ENCODE measurements at regions not wholly inside any gene's neighbourhood (a gene's known extent, or its start where the extent isn't known, plus 50 kb on each side); places are given as distances from the start of the nearest gene placed in this dataset.
A peak's percentile ranks its signal among the peaks of the same experiment; 100 is the strongest.

DNA sequence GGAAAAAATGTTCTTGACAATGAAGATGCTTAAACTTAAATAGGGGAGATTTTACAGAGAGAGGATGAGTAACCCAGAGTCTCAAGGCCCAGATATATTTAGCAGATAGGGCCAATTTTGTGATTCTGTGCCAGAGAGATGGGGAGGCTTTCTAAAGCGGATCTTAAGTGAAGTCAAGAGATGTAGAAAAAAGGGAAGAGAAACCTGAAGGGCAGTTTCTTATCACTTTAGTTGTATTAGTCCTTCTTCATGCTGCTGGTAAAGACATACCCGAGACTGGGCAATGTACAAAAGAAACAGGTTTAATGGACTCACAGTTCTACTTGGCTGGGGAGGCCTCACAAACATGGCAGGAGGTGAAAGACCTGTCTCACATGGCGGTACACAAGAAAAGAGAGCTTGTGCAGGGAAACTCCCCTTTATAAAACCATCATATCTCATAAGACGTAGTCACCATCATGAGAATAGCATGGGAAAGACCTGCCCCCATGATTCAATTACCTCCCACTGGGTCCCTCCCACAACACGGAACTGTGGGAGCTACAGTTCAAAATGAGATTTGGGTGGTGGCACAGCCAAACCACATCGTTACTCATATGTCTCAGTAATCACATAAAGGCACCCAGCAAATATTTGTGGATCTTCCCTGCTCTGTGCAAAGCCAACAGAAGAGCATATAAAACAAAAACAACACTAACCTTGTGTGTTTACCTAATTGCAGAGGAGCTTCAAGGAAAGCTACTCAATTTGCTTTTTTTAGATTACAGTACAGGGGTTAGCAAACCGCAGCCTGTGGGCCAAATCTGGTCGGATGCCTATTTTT lies 102.6 kb upstream of the MYCBP2 start:
- Histone ChIP-seq H4K20me1 (ENCODE audit: low read depth, low read length) (no peaks in the 10 kb centered on the region), H3F3A (ENCODE audit: insufficient read depth) (0 out of 2 replicates have a peak, but pooled peaks cover 6% of the 10 kb centered on the region), H3K4me3 (ENCODE audit: insufficient read depth, low read length, poor library complexity, severe bottlenecking) (peak overlapping the region; percentile 12), H2AFZ (ENCODE audit: low read depth, low read length, severe bottlenecking) (peak overlapping the region; percentile 30), H3K4me2 (ENCODE audit: low read depth, low read length, poor library complexity, severe bottlenecking) (peak overlapping the region; percentile 42), H3K9me2 (replicated peaks; ENCODE audit: insufficient read depth, low read length) (no peaks in the 10 kb centered on the region), H3K9me3 (ENCODE audit: insufficient read depth, low read length) (no peaks in the 10 kb centered on the region), H3K27ac (ENCODE audit: low read depth, low read length) (peak overlapping the region; percentile 64), H3K36me3 (ENCODE audit: low read length) (no peaks in the 10 kb centered on the region), H3K9ac (ENCODE audit: low read length) (no peak overlapping the region), H3K79me2 (ENCODE audit: insufficient read depth, low read length) (no peaks in the 10 kb centered on the region), H3K27me3 (ENCODE audit: low read length) (no peaks in the 10 kb centered on the region; the same call in 1 of the 2 replicates)
- no peak for TF ChIP-seq EZH2phosphoT487 (conservative IDR thresholded peaks at IDR 0.05; ENCODE audit: low read length)
- TF ChIP-seq, protein P1, sequence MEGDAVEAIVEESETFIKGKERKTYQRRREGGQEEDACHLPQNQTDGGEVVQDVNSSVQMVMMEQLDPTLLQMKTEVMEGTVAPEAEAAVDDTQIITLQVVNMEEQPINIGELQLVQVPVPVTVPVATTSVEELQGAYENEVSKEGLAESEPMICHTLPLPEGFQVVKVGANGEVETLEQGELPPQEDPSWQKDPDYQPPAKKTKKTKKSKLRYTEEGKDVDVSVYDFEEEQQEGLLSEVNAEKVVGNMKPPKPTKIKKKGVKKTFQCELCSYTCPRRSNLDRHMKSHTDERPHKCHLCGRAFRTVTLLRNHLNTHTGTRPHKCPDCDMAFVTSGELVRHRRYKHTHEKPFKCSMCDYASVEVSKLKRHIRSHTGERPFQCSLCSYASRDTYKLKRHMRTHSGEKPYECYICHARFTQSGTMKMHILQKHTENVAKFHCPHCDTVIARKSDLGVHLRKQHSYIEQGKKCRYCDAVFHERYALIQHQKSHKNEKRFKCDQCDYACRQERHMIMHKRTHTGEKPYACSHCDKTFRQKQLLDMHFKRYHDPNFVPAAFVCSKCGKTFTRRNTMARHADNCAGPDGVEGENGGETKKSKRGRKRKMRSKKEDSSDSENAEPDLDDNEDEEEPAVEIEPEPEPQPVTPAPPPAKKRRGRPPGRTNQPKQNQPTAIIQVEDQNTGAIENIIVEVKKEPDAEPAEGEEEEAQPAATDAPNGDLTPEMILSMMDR (IDR thresholded peaks at IDR 0.05; ENCODE audit: insufficient read depth, low read length, poor library complexity, severe bottlenecking) = no peak

DNA sequence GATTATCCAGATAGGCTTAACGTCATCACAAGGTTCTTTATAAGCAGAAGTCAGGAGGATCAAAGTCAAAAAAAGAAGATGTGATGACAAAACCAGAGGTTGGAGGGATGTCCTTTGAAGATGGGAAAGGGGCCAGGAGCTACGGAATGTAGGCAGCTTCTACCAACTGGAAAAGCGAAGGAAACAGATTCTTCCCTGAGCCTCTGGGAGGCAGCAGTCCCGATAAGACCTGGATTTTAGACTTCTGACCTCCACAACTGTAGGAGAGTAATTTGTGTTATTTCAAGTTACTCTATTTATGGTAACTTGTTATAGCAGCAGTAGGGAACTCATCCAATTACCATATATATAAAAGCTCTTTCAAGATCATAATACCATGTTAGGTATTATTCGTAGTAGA lies 98.8 kb upstream of the MYCBP2 start:
- H2AFZ ChIP-seq (ENCODE audit: low read depth, low read length, severe bottlenecking) = no peak overlapping the region
- no peak overlapping the region for H3K27ac ChIP-seq (ENCODE audit: low read depth, low read length)
- no peaks in the 10 kb centered on the region for H3K79me2 ChIP-seq (ENCODE audit: insufficient read depth, low read length)

DNA sequence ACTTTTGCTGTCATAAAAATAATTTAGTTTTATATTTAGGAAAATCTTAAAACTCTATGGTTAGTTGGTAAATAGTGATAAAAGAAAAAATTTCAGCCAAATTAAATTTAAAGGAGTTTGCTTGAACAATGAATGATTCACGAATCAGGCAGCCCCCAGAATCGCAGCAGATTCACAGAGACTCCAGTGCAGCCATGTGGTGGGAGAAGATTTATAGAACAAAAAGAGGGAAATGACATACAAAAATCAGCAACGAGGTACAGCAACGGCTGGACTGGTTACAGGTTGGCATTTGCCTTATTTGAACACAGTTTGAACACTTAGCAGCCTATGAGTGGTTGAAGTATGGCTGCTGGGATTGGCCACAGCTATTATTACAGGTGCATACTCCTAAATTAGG lies 96.4 kb upstream of the MYCBP2 start:
- Histone ChIP-seq H3K9ac (ENCODE audit: low read length) (no peak overlapping the region), H3K9me3 (ENCODE audit: insufficient read depth, low read length) (no peaks in the 10 kb centered on the region), H3K27ac (ENCODE audit: low read depth, low read length) (no peak overlapping the region), H3K27me3 (ENCODE audit: low read length) (no peaks in the 10 kb centered on the region), H2AFZ (ENCODE audit: low read depth, low read length, severe bottlenecking) (no peak overlapping the region), H3K36me3 (ENCODE audit: low read length) (no peaks in the 10 kb centered on the region), H3K4me3 (ENCODE audit: insufficient read depth, low read length, poor library complexity, severe bottlenecking) (no peak overlapping the region), H3K4me2 (ENCODE audit: low read depth, low read length, poor library complexity, severe bottlenecking) (no peak overlapping the region), H3F3A (ENCODE audit: insufficient read depth) (no peaks in the 10 kb centered on the region), H3K9me2 (replicated peaks; ENCODE audit: insufficient read depth, low read length) (no peaks in the 10 kb centered on the region), H4K20me1 (ENCODE audit: low read depth, low read length) (no peaks in the 10 kb centered on the region), H3K79me2 (ENCODE audit: insufficient read depth, low read length) (no peaks in the 10 kb centered on the region)
- TF ChIP-seq EZH2phosphoT487 (conservative IDR thresholded peaks at IDR 0.05; ENCODE audit: low read length) = no peak
- TF ChIP-seq, protein P1 (IDR thresholded peaks at IDR 0.05; ENCODE audit: insufficient read depth, low read length, poor library complexity, severe bottlenecking) = no peak

More for the DNA sequence above, 98.8 kb upstream of the MYCBP2 start:
- no peak for TF ChIP-seq EZH2phosphoT487 (conservative IDR thresholded peaks at IDR 0.05; ENCODE audit: low read length)
- TF ChIP-seq, protein P1 (IDR thresholded peaks at IDR 0.05; ENCODE audit: insufficient read depth, low read length, poor library complexity, severe bottlenecking) = no peak
- Histone ChIP-seq H3K27me3 (ENCODE audit: low read length) (no peaks in the 10 kb centered on the region; the same call in 1 of the 2 replicates), H3K9me2 (replicated peaks; ENCODE audit: insufficient read depth, low read length) (no peaks in the 10 kb centered on the region), H3K9me3 (ENCODE audit: insufficient read depth, low read length) (no peaks in the 10 kb centered on the region), H3K9ac (ENCODE audit: low read length) (no peak overlapping the region), H3K4me3 (ENCODE audit: insufficient read depth, low read length, poor library complexity, severe bottlenecking) (no peak overlapping the region), H3K4me2 (ENCODE audit: low read depth, low read length, poor library complexity, severe bottlenecking) (no peak overlapping the region), H3K36me3 (ENCODE audit: low read length) (no peaks in the 10 kb centered on the region), H3F3A (ENCODE audit: insufficient read depth) (0 out of 2 replicates have a peak, but pooled peaks cover 6% of the 10 kb centered on the region), H4K20me1 (ENCODE audit: low read depth, low read length) (no peaks in the 10 kb centered on the region)
